HCT116 (cell line): ENCODE measurements at regions not wholly inside any gene's neighbourhood (a gene's known extent, or its start where the extent isn't known, plus 50 kb on each side); places are given as distances from the start of the nearest gene placed in this dataset.

Source experiments
- ATAC-seq: fragments of 200-7000 bp; cut with Tn5 transposase; 2 replicates; pipeline ENCODE4 v1.9.1; 2020; ENCODE audit warnings: mild to moderate bottlenecking, moderate library complexity
- BruUV-seq: library from RNA; stranded (reverse); fragments of 400-500 nt; replicated peaks from 2 replicates; lab custom pipeline; 2021; lab: Mats Ljungman, UMichigan
- CTCF ChIA-PET: fragments of 300-600 bp; sonication (Branson Sonifier 250); formaldehyde crosslinking; loops from one replicate; lab custom pipeline; 2021; ENCODE audit warnings: antibody characterized with exemption; lab: Charles Lee
- POLR2A ChIA-PET: fragments of 300-600, 350-600 bp; sonication (Branson Sonifier 250); formaldehyde crosslinking; loops from one replicate; lab custom pipeline; 2021; ENCODE audit warnings: antibody characterized with exemption; lab: Charles Lee
- RAD21 ChIA-PET, 2 experiments: fragments of 300-600 bp; sonication (Branson Sonifier 250); formaldehyde crosslinking; loops; one replicate each; lab custom pipeline; 2023; ENCODE audit warnings: low total read pairs in 2 of 2; ENCODE audit not compliant: uncharacterized antibody in 2 of 2, unreplicated experiment in 2 of 2, low non-redundant PET in 1 of 2; lab: Charles Lee
- DNase-seq: peaks from one replicate; pipeline ENCODE4 v3.0.0-alpha.2; 2010; ENCODE audit warnings: low read depth, low spot score
- H2AFZ ChIP-seq: fragments of 200-600 bp; shearing (Covaris generic), sonication (generic); 2 replicates; pipeline ENCODE4 v1.6.1; 2017; ENCODE audit warnings: low read depth, mixed run types, mixed read lengths, antibody characterized with exemption, low read length; ENCODE audit not compliant: poor library complexity, severe bottlenecking
- H3K27ac ChIP-seq: 2 replicates; pipeline ENCODE4 v1.5.1; 2012; ENCODE audit warnings: low read depth, low read length
- H3K27me3 ChIP-seq: fragments of 200-600 bp; sonication (generic); 2 replicates; pipeline ENCODE4 v1.6.1; 2016; ENCODE audit warnings: mixed run types, low read length, mixed read lengths; ENCODE audit not compliant: insufficient read depth
- H3K36me3 ChIP-seq, 2 experiments: fragments of 200-500 bp in 1 of 2; fragments of 200-600 bp in 1 of 2; sonication (Bioruptor generic) in 1 of 2; sonication (generic) in 1 of 2; 2 replicates each; pipeline versions ENCODE4 v1.5.1 to v1.6.1; 2014 to 2016; ENCODE audit warnings: low read length in 2 of 2, inconsistent platforms in 1 of 2, mixed read lengths in 1 of 2, mixed run types in 1 of 2; ENCODE audit not compliant: insufficient read depth in 2 of 2, control insufficient read depth in 1 of 2
- H3K4me1 ChIP-seq, 2 experiments: fragments of 200-600 bp in 1 of 2; sonication (generic) in 1 of 2; 2 replicates each; pipeline versions ENCODE4 v1.5.1 to v1.6.1; 2012 to 2017; ENCODE audit warnings: low read length in 2 of 2, inconsistent platforms in 1 of 2, mild to moderate bottlenecking in 1 of 2, mixed read lengths in 1 of 2, mixed run types in 1 of 2, moderate library complexity in 1 of 2; ENCODE audit not compliant: insufficient read depth in 2 of 2, control insufficient read depth in 1 of 2
- H3K4me2 ChIP-seq: fragments of 200-600 bp; sonication (generic); 2 replicates; pipeline ENCODE4 v1.6.1; 2017; ENCODE audit warnings: mixed run types, low read length, mixed read lengths
- H3K4me3 ChIP-seq, 2 experiments: fragments of 200-600 bp in 1 of 2; sonication (generic) in 1 of 2; replicated peaks in 1 of 2; 2 replicates each; pipeline ENCODE4 v1.5.1; 2011 to 2016; ENCODE audit warnings: low read length in 2 of 2, control low read depth in 1 of 2, low read depth in 1 of 2, mild to moderate bottlenecking in 1 of 2, mixed read lengths in 1 of 2, mixed run types in 1 of 2
- H3K79me2 ChIP-seq: fragments of 200-600 bp; sonication (generic); 2 replicates; pipeline ENCODE4 v1.6.1; 2017; ENCODE audit warnings: mild to moderate bottlenecking, mixed run types, low read length, moderate library complexity, mixed read lengths; ENCODE audit not compliant: insufficient read depth
- H3K9ac ChIP-seq: fragments of 200-600 bp; sonication (generic); 2 replicates; pipeline ENCODE4 v1.6.1; 2016; ENCODE audit warnings: low read length, mixed read lengths
- H3K9me2 ChIP-seq: fragments of 200-600 bp; sonication (generic), shearing (Covaris generic); 2 replicates; pipeline ENCODE4 v1.6.1; 2017; ENCODE audit warnings: mixed run types, mild to moderate bottlenecking, moderate library complexity; ENCODE audit not compliant: insufficient read depth
- H3K9me3 ChIP-seq, 2 experiments: fragments of 200-500 bp in 1 of 2; fragments of 200-600 bp in 1 of 2; sonication (Bioruptor generic) in 1 of 2; sonication (generic) in 1 of 2; 2 replicates each; pipeline ENCODE4 v1.6.1; 2014 to 2017; ENCODE audit warnings: low read length in 2 of 2, mixed read lengths in 2 of 2, inconsistent platforms in 1 of 2, low read depth in 1 of 2, mild to moderate bottlenecking in 1 of 2, mixed run types in 1 of 2, moderate library complexity in 1 of 2; ENCODE audit not compliant: control insufficient read depth in 1 of 2, insufficient read depth in 1 of 2
- H4K20me1 ChIP-seq: fragments of 200-600 bp; sonication (generic), shearing (Covaris generic); 2 replicates; pipeline ENCODE4 v1.6.1; 2017; ENCODE audit warnings: mixed run types, mild to moderate bottlenecking, moderate library complexity; ENCODE audit not compliant: insufficient read depth
- CBX3 ChIP-seq: IDR thresholded peaks from 2 replicates; pipeline ENCODE4 v1.6.1; 2012; ENCODE audit warnings: low read depth
- CEBPB ChIP-seq: IDR thresholded peaks from 2 replicates; pipeline ENCODE4 v1.6.1; 2012; ENCODE audit warnings: low read depth
- ELF1 ChIP-seq: IDR thresholded peaks from 2 replicates; pipeline ENCODE4 v1.6.1; 2012; ENCODE audit warnings: low read depth, borderline replicate concordance
- EZH2 ChIP-seq: fragments of 200-600 bp; sonication (generic); IDR thresholded peaks from 2 replicates; pipeline ENCODE4 v1.6.1; 2017; ENCODE audit warnings: antibody characterized with exemption, mixed run types
- FOSL1 ChIP-seq: IDR thresholded peaks from 2 replicates; pipeline ENCODE4 v1.6.1; 2012; ENCODE audit warnings: low read depth
- JUND ChIP-seq: IDR thresholded peaks from 2 replicates; pipeline ENCODE4 v1.6.1; 2012
- POLR2AphosphoS5 ChIP-seq: IDR thresholded peaks from 2 replicates; pipeline ENCODE4 v1.6.1; 2011; ENCODE audit warnings: mild to moderate bottlenecking, low read depth, low read length, moderate library complexity
- RAD21 ChIP-seq: IDR thresholded peaks from 2 replicates; pipeline ENCODE4 v1.6.1; 2012; ENCODE audit warnings: low read depth, mild to moderate bottlenecking
- SIN3A ChIP-seq: IDR thresholded peaks from 2 replicates; pipeline ENCODE4 v1.6.1; 2012; ENCODE audit warnings: low read depth
- ZFX ChIP-seq: fragments of 450-650 bp; IDR thresholded peaks from 2 replicates; pipeline ENCODE4 v1.6.1; 2017
- ZNF274 ChIP-seq: fragments of 200-500 bp; sonication (Bioruptor generic); IDR thresholded peaks from 2 replicates; pipeline ENCODE4 v1.6.1; 2014; ENCODE audit warnings: mild to moderate bottlenecking, low read depth, low read length, inconsistent platforms
- intact Hi-C: fragments of 100-400 bp; cut with micrococcal nuclease; formaldehyde crosslinking; loops from 2 replicates; pipeline ENCODE4 v1.10.0; 2022
- TF ChIP-seq, protein P1 (sequence below): IDR thresholded peaks from 2 replicates; pipeline ENCODE4 v1.6.1; 2011; ENCODE audit warnings: mild to moderate bottlenecking, low read length, moderate library complexity; ENCODE audit not compliant: insufficient replicate concordance; ENCODE audit errors: extremely low read depth
- TF ChIP-seq, protein P2 (sequence below), 3 experiments: fragments of 200-600 bp in 1 of 3; sonication (generic) in 1 of 3; IDR thresholded peaks in 2 of 3; conservative IDR thresholded peaks in 1 of 3; 2 replicates each; pipeline ENCODE4 v1.5.1; 2012 to 2017; ENCODE audit warnings: low read depth in 2 of 3, low read length in 2 of 3, antibody characterized with exemption in 1 of 3, borderline replicate concordance in 1 of 3, control low read depth in 1 of 3, mild to moderate bottlenecking in 1 of 3, mixed read lengths in 1 of 3, mixed run types in 1 of 3, moderate library complexity in 1 of 3; ENCODE audit not compliant: insufficient read depth in 1 of 3
- TF ChIP-seq, protein P3 (sequence below): IDR thresholded peaks from 2 replicates; pipeline ENCODE4 v1.6.1; 2012

DNA sequence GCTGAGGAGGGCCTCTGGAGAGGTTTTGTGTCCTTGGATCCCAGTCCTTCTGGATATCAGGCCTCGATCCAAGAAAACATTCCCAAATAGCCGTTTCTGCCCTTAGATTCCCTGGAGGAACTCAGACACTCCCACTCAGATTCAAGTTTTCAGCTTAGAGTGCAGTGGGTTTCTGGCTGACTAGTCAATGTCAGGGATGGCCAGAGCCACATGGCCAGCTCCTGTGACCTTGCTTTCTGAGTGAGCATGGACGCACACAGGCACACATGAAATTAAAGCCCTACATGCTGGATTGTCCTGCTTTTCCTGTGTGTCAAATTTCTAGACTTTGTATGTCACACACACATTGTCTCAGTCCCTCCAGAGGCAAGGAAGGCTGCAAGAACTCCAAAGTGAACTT is 86.2 kb downstream of the TNFAIP2 start:
- POLR2A ChIA-PET: no interaction called here
- BruUV-seq: no TSS peak
- no peak overlapping the region for H3K4me2 ChIP-seq
- DNase-seq (no peak), ATAC-seq (no peak)
- intact Hi-C loops: no loop called here
- no peaks in the 10 kb centered on the region for H4K20me1 ChIP-seq
- peaks cover 0 to 7% of the 10 kb centered on the region in 2 experiments; a peak in 2 of 4 replicates for H3K9me3 ChIP-seq
- no peaks in the 10 kb centered on the region for H3K36me3 ChIP-seq
- TF ChIP-seq ZNF274 (no peak), RAD21 (no peak), ELF1 (no peak), CBX3 (no peak), ZFX (no peak), FOSL1 (no peak), JUND (no peak), SIN3A (no peak), CEBPB (no peak), POLR2AphosphoS5 (no peak), EZH2 (no peak)
- TF ChIP-seq, protein P1, sequence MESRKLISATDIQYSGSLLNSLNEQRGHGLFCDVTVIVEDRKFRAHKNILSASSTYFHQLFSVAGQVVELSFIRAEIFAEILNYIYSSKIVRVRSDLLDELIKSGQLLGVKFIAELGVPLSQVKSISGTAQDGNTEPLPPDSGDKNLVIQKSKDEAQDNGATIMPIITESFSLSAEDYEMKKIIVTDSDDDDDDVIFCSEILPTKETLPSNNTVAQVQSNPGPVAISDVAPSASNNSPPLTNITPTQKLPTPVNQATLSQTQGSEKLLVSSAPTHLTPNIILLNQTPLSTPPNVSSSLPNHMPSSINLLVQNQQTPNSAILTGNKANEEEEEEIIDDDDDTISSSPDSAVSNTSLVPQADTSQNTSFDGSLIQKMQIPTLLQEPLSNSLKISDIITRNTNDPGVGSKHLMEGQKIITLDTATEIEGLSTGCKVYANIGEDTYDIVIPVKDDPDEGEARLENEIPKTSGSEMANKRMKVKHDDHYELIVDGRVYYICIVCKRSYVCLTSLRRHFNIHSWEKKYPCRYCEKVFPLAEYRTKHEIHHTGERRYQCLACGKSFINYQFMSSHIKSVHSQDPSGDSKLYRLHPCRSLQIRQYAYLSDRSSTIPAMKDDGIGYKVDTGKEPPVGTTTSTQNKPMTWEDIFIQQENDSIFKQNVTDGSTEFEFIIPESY: no peak
- TF ChIP-seq, protein P2, sequence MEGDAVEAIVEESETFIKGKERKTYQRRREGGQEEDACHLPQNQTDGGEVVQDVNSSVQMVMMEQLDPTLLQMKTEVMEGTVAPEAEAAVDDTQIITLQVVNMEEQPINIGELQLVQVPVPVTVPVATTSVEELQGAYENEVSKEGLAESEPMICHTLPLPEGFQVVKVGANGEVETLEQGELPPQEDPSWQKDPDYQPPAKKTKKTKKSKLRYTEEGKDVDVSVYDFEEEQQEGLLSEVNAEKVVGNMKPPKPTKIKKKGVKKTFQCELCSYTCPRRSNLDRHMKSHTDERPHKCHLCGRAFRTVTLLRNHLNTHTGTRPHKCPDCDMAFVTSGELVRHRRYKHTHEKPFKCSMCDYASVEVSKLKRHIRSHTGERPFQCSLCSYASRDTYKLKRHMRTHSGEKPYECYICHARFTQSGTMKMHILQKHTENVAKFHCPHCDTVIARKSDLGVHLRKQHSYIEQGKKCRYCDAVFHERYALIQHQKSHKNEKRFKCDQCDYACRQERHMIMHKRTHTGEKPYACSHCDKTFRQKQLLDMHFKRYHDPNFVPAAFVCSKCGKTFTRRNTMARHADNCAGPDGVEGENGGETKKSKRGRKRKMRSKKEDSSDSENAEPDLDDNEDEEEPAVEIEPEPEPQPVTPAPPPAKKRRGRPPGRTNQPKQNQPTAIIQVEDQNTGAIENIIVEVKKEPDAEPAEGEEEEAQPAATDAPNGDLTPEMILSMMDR (IDR thresholded peaks at IDR 0.05 in 2 of 3, conservative IDR thresholded peaks at IDR 0.05 in 1 of 3; ENCODE audit: borderline replicate concordance in 1 of 3, insufficient read depth in 1 of 3, low read depth in 2 of 3, low read length in 2 of 3): no peak
- TF ChIP-seq, protein P3, sequence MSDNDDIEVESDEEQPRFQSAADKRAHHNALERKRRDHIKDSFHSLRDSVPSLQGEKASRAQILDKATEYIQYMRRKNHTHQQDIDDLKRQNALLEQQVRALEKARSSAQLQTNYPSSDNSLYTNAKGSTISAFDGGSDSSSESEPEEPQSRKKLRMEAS: no peak
- no peak overlapping the region for H3K4me3 ChIP-seq
- no peak overlapping the region for H2AFZ ChIP-seq
- no peak overlapping the region for H3K9ac ChIP-seq
- H3K4me1 ChIP-seq: no peaks in the 10 kb centered on the region
- RAD21 ChIA-PET: no interaction called here
- CTCF ChIA-PET: no interaction called here
- H3K27me3 ChIP-seq: no peaks in the 10 kb centered on the region
- no peaks in the 10 kb centered on the region for H3K79me2 ChIP-seq
- H3K9me2 ChIP-seq: no peaks in the 10 kb centered on the region
- no peak overlapping the region for H3K27ac ChIP-seq
